Kidney tubule cell (primary cell): ENCODE measurements at regions not wholly inside any gene's neighbourhood (a gene's known extent, or its start where the extent isn't known, plus 50 kb on each side); places are given as distances from the start of the nearest gene placed in this dataset.
"Not testable (repeated sequence)": the region's sequence is repeated elsewhere in the genome, so short reads cannot be mapped to it uniquely, and the experiment has no call there.

Experiments
- DNase-seq: peaks from one replicate; pipeline ENCODE4 v3.0.0-alpha.2; 2018; ENCODE audit warnings: low spot score

DNA sequence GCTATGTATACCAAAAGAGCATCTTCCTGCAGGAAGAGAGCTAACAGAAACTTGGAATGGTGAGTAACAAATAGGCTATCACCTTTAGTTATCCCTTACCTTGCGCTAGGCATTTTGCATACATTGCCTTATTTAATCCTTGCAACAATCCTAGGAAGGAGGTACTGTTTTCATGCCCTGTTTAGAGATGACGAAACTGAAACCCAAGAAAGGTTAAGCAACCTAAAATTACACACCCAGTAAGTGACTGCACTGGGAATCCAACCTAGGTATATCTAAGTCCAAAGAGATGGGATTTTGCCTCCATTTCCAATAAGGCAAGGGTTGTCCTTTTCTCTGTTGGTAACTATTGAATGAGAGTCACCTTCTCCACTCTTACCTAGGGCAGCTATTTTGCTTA is 144.5 kb downstream of the TM2D1 start:
- no peak for DNase-seq

DNA sequence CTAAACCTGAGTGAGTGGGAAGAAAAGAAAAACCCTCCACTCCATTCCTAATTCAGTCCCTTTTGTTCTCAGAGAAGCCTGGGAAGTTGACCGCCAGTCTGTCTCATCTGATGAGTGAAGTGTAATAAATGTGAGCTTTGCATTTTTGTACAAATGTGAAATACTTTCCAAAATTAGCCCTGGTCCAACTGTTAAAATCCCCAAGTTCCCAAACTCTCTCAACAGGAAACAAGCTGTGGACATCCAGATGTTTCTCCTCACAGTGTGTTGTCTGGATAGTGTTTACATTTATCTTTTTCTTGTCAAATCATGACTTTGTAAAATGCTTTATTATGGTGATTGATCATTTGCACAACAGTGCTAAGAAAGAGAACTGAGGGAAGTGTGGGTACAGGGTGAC is 145.1 kb downstream of the TM2D1 start:
- DNase-seq, result no peak

DNA sequence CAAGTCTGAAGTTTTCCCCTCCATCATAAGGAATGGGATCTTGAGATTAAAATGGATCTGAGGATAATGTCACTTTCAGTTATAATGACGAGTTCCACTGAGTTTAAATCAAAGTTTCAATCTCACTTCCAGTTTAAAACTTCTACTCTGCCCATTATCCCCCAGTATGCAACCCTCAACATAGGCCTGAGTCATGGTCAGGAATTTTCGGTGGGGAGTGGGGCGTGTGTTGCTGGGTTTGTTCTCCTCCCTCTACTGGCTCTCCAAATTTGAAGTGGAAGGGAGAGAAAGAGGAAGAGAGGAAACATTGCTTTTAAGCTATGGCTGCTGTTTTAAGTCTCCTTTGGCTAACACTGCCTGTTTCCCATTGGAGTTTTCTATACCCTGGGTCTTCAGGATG is 152.9 kb downstream of the TM2D1 start:
- DNase-seq, result no peak

GRCh38 chr1:61570191-61570590 is 154.8 kb downstream of the TM2D1 start:
- no peak for DNase-seq

GRCh38 chr1:61569303-61569621 is 155.7 kb downstream of the TM2D1 start:
- DNase-seq, result no peak

DNA sequence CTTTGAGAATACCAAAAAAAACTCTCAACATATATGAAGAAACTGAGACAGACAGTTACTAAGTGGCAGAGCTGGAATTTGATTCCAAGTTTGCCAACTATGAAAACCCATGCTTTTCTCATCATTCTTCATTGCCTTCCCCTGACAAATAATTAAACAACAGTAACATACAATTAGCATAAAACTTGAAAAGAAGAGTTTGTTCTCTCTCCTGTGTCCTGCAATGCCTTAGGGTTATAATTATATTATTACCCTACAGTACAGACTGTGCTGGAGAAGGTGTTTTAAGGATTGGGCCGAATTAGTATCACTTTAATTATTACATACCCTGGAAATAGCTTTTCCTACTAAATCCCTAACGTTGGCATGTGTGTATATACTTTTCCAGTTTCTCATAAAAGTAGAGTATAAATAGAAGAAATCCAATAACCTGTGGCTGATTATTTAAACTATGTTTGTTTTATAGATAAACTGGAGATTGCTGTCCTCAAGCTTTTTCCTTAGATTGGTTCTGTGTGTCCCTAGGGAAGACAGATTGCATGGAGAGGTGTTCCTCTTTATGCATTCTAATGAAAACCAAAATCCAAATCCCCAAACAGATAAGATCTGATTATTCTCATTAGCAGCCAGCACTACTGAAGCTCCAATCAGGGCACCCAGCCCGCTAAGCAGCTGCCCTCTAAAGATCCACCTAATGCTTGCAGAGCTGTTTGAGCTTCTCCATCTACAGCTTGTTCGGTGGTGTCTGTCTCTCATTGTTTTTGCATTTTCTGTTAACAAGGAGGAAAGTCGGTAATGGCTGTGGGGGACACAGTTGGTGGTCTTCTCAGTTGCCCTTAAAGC is 156.3 kb downstream of the TM2D1 start:
- no peak for DNase-seq

- DNase-seq, result no peak
These were observed 158.8 kb downstream of the TM2D1 start for GRCh38 chr1:61566177-61566576.

- DNase-seq, result no peak
These were observed 161.3 kb downstream of the TM2D1 start for GRCh38 chr1:61563611-61564010.

DNA sequence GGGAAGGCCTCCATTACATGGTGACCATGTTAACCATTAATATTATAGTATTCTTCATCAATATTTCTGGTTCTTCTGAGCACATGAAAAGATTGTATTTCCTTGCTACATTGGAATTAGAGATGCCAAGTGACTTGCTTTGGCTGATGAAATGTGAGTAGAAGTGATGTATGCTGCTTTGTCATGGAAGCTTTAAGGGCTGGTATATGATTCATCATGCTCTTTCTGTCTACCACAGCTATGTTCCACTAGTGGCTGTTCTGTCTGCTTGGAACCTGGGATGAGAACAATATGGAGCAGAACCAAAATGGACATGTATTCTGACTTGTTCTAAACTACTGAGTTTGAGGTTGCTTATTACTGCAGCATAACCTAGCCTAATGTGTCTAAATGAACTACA is 163.3 kb downstream of the TM2D1 start:
- peak; percentile 26 for DNase-seq

- DNase-seq, result no peak
These were observed 164.6 kb downstream of the TM2D1 start for GRCh38 chr1:61560385-61560784.

DNA sequence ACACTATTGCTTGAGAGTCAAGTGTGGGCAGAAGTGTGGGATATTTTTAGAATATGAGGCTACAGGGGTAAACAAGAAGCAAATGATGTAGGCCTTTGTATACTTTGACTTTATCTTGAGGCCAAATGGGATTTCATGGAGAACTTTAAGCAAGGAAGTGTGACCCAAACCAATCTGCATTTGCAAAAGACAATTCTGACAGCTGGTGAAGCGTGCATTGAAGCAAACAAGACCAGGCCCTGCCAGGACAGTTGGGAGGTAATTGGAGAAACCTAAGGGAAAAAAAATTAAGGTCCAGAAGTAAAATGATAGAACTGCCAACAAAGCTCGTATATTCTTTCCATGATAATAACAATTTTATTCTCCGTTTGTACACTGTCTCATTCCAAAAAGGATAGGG is 168.3 kb downstream of the TM2D1 start:
- DNase-seq, result no peak

DNA sequence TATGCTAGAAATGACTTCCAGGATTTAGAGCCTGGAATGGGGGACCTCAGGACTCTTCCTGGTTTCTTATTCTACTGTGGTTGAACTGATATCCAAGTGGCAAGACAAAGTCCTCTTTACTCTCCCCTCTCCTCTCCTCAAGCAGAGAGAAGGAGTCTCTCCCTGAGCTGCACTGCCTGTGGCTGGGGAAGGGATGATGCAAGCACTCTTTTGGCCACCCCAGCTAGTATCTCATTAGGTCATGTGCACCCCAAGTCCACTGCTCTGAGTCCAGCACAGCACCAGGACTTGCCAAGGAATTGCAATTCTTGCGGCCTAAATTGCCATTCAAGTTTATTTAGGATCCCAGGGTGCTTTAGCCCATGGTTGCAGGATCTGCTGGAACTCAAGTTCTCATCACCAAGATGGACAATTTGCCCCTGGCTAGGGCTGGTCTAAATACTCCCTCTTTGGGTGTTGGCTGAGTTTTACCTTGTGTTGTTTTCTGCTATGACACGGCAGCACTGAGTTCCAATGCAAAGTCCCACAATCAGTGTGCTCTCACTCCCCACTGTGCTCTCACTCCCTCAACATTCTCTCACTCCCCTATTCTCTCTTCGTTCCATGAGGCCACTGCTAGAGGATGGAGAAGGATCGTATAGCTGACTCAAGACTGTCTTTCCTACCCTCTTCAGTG is 172.2 kb downstream of the TM2D1 start:
- no peak for DNase-seq

- not testable (repeated sequence) for DNase-seq
These were observed 177.6 kb downstream of the TM2D1 start for GRCh38 chr1:61547302-61547701.

DNA sequence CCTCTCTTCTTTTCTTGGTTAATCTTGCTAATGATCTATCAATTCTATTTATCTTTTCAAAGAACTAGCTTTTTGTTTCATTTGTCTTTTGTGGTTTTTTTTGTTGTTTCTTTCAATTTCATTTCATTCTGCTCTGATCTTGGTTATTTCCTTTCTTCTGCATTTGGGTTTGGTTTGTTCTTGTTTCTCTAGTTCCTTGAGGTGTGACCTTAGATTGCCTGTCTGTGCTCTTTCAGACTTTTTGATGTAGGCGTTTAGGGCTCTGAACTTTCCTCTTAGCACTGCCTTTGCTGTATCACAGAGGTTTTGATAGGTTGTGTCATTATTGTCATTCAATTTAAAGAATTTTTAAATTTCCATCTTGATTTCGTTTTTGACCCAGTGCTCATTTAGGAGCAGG is 180.1 kb downstream of the TM2D1 start:
- not testable (repeated sequence) for DNase-seq

GRCh38 chr1:61543498-61543897 is 181.4 kb downstream of the TM2D1 start:
- DNase-seq, result not testable (repeated sequence)

GRCh38 chr1:61539720-61540462 is 185.1 kb downstream of the TM2D1 start:
- no peak for DNase-seq

- no peak for DNase-seq
These were observed 186.7 kb downstream of the TM2D1 start for GRCh38 chr1:61538228-61538627.

DNA sequence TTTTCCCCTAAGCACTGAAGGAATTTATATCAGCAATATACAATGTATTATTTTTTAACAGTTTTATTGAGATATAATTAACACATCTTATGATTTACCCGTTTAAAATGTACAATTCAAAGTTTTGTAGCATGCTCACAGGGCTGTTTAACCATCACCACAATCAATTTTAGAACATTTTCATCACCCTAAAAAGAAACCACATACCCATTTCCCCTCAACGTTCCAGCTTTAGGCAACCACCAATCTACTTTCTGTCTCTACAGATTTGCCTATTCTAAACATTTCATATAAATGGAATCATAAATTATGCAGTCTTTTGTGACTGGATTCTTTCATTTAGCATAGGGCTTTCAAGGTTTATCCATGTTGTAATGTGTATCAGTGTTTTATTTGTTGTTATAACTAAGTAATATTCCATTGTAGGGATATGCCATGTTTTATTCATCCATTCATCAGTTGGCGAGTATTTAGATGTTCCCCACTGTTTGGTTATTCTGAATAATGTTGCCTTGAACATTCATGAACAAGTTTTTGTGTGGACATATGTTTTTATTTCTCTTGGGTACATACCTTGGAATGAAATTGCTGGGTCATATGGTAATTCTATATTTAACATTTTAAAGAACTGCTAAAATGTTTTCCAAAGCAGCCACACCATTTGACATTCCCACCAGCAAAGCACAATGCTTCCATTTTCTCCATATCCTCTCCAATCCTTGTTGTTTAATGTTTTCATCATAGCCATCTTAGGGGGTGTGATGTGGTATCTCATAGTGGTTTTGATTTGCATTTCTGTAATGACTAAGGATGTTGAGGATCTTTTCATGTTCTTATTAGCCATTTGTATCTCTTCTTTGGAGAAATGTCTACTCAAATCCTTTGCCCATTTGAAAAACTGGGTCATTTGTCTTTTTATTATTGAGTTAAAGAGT is 188.5 kb downstream of the TM2D1 start:
- DNase-seq, result no peak

GRCh38 chr1:61534847-61535246 is 190.1 kb downstream of the TM2D1 start:
- no peak for DNase-seq

GRCh38 chr1:61533546-61533945 is 191.4 kb downstream of the TM2D1 start:
- DNase-seq, result no peak

DNA sequence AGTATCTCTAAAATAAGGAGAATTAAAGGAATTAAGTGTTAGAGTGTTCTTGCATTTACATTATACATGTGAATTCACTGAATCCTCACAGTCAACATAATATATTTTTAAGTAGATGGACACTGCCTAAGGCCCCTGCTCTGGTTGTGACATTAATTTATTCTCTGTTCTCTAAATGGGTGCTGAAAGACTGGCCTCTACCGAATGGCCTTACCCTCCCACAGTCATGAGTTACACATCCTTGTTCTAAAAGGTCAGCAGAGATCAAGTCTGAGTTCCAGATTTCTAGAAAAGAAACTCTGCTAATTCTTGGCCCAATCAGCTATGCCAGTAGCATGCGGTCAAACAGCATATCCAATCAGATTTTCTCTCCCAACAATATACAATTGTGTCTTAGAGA is 193.2 kb downstream of the TM2D1 start:
- no peak for DNase-seq
